DMS53 (cell line): ENCODE measurements at regions not wholly inside any gene's neighbourhood (a gene's known extent, or its start where the extent isn't known, plus 50 kb on each side); places are given as distances from the start of the nearest gene placed in this dataset.
"Not testable (repeated sequence)": the region's sequence is repeated elsewhere in the genome, so short reads cannot be mapped to it uniquely, and the experiment has no call there.

ENCODE experiments used
- DNase-seq: peaks from one replicate; lab custom pipeline; 2025; lab: John Stamatoyannopoulos, UW

- no peak for DNase-seq
These were observed 235.7 kb downstream of the SATB1 start for GRCh38 chr3:18189282-18190050.

GRCh38 chr3:18188491-18188890 lies 236.6 kb downstream of the SATB1 start:
- DNase-seq: no peak

DNA sequence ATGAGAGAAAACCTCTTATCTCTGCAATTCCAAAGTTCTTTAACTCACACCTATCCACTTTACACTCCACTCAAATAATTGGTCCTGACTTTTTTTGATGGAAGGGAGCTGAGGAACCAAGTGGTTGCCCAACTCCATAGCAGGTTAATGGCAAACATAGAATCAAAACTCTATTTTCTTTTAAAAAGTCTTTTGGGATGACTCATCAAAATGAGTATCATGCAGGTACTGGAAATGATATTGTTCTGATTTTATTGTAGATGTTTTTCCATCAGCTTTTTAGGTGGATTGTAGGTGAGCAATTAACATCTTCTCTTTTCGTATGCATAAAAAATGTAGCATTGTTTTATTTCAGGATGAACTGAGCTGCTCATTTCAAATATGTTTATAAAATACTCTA lies 239.5 kb downstream of the SATB1 start:
- no peak for DNase-seq

DNA sequence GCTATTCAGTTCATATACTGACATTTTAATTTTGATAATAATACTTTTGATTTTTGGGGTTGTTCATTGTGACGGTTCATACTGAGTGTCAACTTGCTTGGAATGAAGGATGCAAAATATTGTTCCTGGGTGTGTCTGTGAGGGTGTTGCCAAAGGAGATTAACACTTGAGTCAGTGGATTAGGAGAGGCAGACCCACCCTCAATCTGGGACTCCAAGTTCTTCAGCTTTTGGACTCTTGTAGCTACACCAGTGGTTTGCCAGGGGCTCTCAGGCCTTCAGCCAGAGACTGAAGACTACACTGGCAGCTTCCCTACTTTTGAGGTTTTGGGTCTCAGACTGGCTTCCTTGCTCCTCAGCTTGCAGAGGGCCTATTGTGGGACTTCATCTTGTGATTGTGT lies 242.2 kb downstream of the SATB1 start:
- not testable (repeated sequence) for DNase-seq

DNA sequence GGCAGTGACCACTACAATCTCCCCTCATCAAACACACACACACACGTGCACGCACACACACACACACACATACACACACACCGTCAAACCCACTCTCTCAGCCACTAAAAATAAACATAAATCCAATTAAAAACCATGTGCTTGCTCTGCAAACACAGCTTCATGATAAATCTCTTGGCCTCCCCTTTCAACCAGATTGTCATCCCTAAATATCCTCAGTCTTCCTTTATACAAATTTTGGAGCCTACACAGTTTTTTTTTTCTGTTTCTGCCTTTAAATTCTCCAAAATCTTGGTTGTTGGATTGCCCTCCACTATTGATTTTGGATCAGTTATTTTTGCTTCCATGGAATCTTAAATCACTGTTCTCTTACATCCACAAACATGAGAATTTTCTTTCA lies 245.6 kb downstream of the SATB1 start:
- DNase-seq: no peak

DNA sequence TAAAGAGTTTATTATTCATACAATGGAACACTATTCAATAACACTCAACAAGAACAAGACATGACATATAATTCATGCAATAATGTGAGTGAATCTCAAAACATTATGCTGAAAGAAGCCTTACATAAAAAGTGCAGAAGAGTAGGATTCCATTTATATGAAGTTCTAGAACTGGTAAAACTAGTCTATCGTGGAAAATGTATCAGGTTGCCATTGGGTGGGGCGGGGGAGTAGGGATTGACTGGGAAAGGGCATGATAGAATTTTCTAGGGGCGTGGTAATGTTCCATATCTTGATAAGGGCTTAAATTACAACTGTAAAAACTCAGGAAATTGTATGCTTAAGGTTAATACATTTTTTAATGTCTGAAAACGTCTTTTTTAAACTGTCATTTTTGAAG lies 247.9 kb downstream of the SATB1 start:
- DNase-seq: no peak

DNA sequence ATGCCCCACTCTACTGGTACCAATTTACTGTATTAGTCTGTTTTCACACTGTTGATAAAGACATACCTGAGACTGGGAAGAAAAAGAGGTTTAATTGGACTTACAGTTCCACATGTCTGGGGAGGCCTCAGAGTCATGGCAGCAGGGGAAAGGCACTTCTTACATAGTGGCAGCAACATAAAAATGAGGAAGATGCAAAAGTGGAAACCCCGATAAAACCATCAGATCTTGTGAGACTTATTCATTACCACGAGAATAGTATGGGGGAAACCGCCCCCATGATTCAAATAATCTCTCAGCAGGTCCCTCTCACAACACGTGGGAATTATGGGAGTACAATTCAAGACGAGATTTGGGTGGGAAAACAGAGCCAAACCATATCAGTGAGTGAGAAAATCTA lies 251.2 kb downstream of the SATB1 start:
- DNase-seq: not testable (repeated sequence)

DNA sequence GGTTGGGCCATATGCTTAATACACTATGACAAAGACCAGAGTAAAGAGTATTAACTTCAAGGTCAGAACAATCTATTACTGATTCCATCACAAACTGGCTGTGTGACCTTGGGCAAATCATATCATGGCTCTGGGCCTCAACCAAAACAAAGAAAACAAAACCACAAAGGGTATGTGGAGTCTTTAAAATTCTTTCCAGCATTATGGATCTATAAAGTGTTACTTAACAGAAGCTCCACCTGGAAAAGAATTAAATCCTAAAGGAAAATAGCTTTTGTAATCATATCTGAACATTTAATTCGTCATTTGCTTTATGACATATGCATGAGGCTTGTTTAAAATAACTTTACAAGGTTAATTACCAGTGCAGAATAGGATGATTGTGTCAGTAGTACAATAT lies 265.5 kb downstream of the SATB1 start:
- no peak for DNase-seq

DNA sequence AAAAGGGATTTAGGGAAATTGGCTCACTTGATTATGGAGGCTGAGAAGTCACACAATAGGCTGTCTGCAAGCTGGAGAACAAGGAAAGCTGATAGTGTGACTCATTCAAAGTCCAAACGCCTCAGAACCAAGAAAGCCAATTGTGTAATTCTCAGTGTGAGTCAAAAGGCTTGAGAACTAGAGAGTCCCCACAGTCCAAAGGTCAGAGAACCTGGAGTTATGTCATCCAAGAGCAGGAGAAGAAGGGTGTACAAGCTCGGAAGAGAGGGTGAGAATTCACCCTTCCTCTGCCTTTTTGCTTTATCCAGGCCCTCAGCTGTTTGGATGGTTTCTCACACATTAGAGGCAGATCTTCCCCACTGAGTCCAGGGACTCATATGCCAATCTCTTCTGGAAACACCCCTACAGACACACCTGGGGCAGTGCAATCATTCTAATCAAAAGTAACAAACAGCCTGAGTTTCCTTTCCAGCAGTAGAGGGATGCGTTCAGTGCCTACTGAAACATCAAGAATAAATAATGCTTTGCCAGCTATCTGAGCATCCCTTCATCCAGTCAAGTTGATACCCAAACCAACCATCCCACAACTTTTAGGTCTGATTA lies 271.5 kb downstream of the SATB1 start:
- DNase-seq: peak; percentile 65

DNA sequence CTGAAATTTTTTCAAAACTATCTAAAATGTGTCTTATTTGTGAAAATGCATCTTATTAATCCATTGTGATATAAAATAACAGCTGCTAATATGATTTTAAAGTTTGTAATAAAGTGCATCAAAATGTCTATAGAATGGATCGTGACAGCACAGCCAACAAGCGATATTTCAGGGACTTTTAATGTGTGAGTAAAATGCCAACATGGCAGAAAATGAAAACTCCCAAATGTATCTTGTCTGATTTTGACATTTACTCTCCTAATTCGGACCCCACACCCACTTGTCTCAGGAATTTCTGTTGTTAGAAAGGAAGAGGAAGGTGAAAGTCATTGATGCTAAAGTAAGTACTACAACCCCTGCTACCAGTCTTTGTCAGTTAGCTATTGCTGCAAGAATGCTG lies 273.9 kb downstream of the SATB1 start:
- no peak for DNase-seq

DNA sequence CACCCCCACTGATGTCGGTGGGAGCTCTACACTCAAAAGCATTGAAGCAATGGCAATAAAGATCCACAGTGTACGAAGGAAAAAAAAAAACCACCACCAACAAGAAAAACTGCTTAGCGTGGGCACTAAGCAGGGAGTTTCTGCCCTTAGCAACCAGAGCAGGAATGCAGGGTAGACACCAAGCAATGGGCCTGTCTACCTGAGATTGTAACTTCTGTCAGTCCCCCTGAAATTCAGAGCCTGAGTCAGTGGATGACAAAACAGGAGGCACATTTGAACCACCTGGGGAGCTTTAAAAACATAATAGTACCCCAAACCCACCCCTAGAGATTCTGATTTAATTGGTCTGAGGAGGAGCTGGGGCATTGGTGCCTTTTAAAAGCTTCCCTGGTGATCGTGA lies 275.2 kb downstream of the SATB1 start:
- DNase-seq: no peak

GRCh38 chr3:18149386-18149785 lies 275.8 kb downstream of the SATB1 start:
- no peak for DNase-seq

DNA sequence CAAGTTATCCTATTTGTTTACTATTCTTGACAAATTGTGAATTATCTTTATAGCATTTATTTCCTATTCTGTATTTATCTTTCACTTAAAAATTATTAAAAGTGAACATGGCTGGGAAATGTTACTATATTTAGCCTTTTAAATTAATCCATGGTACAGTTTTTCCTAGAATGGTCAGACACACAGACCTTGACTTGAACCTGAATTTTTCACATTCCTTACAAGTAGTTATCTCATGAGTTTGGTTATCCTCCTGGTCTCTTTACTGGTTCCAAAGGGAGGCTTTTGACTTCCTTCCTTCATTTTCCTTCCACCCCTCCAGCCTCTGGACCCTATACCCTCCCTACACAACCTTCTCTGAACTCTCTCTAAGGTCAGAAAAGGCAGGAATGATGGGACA lies 280.6 kb downstream of the SATB1 start:
- no peak for DNase-seq

- DNase-seq: no peak
These were observed 281.8 kb downstream of the SATB1 start for GRCh38 chr3:18143258-18143780.

- no peak for DNase-seq
These were observed 287.2 kb downstream of the SATB1 start for GRCh38 chr3:18137958-18138357.

GRCh38 chr3:18135060-18135814 lies 289.9 kb downstream of the SATB1 start:
- DNase-seq: no peak

DNA sequence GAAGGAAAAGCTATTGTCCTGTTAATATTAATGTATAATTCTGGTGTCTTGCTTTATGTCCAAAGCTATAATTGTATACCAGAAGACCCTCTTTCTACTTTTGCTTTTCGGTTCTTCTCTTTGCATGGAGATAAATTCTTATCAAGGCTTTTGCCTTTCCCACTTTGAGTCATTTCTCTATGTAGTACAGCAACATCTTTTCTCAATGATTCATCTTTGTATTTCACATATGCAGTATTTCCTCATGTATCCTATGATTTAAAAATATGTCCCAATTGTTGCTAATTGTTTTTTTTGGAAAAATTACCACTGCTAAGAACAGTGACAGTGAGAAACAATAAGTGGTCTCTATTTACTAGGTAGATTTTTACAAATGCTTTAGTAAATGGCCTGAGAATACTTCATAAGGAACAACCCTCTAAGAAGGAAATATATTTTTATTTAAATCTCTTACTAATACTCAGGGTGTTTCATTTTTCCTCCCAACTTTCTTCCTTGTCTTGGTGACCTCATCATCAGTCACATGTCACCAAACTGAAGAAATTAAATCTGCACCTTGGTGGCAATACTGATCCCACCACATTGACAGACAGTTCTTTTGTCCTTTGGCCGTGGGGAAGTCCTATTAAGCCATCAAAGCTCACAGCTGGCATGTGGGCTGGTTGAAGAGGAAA lies 290.6 kb downstream of the SATB1 start:
- no peak for DNase-seq

DNA sequence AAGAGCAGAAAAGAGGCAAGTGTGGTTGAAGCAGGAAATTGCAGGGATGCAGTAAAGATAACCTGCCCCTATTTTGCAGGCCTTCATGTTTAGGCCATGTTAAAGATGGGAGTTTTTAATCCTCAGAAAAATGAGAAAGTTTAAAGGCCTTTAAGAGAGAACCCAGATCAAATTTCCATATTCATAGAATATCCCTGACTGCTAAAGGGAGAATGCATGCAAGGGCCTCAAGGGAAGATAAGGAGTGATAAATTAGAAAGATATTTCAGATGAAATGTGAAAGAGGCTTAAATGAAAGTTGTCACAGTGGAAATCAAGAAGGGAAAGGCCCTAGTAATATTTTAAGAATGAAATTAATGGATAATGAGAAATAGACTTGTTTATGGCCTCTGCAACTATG lies 292.1 kb downstream of the SATB1 start:
- DNase-seq: no peak

- DNase-seq: no peak
These were observed 297.1 kb downstream of the SATB1 start for GRCh38 chr3:18127859-18128681.

- no peak for DNase-seq
These were observed 297.8 kb downstream of the SATB1 start for GRCh38 chr3:18127174-18127858.

DNA sequence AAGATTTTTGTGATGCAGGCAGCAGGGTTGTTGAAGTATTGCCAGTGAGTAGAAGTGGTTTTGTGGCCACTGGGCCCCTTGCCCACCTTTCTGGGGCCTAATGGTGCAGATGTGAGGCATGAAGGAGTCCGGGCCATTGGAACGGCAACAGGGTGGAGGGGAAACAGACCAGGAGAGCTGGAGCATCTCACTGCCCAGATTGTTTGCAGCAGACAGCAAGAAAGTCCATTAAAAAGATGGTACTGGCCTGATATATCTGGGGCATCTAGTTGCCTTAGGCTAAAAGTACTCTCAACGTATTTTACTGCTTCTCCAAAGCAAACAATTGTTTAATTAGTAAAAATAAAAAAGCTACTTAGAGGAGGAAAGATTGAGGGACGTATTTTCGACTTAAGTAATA lies 298.4 kb downstream of the SATB1 start:
- DNase-seq: no peak
